ENCODE measurements at regions not wholly inside any gene's neighbourhood (a gene's known extent, or its start where the extent isn't known, plus 50 kb on each side); places are given as distances from the start of the nearest gene placed in this dataset.

DNA sequence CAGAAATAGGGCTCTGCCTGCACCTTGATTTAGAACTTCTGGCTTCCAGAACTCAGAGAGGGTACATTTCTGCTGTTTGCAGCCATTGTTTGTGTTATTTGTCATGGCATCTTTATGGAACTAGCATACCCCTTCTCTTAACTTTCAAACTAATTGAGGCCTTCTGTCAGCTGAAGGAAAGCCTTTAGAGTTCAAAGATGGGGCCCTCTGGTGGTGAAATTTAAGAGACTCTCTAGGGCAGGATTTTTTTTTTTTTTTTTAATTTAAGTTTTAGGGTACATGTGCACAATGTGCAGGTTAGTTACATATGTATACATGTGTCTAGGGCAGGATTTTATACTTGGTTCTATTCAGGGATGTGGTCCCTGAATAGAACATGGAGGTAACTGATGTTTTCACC is 260.6 kb upstream of the LINC00305 start:
- TF ChIP-seq, protein P1, sequence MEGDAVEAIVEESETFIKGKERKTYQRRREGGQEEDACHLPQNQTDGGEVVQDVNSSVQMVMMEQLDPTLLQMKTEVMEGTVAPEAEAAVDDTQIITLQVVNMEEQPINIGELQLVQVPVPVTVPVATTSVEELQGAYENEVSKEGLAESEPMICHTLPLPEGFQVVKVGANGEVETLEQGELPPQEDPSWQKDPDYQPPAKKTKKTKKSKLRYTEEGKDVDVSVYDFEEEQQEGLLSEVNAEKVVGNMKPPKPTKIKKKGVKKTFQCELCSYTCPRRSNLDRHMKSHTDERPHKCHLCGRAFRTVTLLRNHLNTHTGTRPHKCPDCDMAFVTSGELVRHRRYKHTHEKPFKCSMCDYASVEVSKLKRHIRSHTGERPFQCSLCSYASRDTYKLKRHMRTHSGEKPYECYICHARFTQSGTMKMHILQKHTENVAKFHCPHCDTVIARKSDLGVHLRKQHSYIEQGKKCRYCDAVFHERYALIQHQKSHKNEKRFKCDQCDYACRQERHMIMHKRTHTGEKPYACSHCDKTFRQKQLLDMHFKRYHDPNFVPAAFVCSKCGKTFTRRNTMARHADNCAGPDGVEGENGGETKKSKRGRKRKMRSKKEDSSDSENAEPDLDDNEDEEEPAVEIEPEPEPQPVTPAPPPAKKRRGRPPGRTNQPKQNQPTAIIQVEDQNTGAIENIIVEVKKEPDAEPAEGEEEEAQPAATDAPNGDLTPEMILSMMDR (IDR thresholded peaks at IDR 0.05): peak in 3 of 6 experiments; percentile 33 to 49 (median 39)
- no peak for TF ChIP-seq POLR2A (IDR thresholded peaks at IDR 0.05)

All from adrenal gland (tissue), 5 donors.